Ishikawa (cell line): ENCODE measurements at regions not wholly inside any gene's neighbourhood (a gene's known extent, or its start where the extent isn't known, plus 50 kb on each side); places are given as distances from the start of the nearest gene placed in this dataset.

Experiments used
- CEBPB ChIP-seq: IDR thresholded peaks from 2 replicates; pipeline ENCODE4 v1.6.1; 2012
- CREB1 ChIP-seq: IDR thresholded peaks from 2 replicates; pipeline ENCODE4 v1.6.1; 2012; ENCODE audit warnings: low read depth
- EGR1 ChIP-seq: IDR thresholded peaks from 2 replicates; pipeline ENCODE4 v1.6.1; 2012
- EP300 ChIP-seq: IDR thresholded peaks from 2 replicates; pipeline ENCODE4 v1.6.1; 2012; ENCODE audit warnings: borderline replicate concordance
- FOXM1 ChIP-seq: IDR thresholded peaks from 2 replicates; pipeline ENCODE4 v1.6.1; 2012; ENCODE audit warnings: low read depth, borderline replicate concordance
- NFIC ChIP-seq: IDR thresholded peaks from 2 replicates; pipeline ENCODE4 v1.6.1; 2012
- RAD21 ChIP-seq: IDR thresholded peaks from 2 replicates; pipeline ENCODE4 v1.6.1; 2012; ENCODE audit warnings: low read depth
- TAF1 ChIP-seq: IDR thresholded peaks from 2 replicates; pipeline ENCODE4 v1.6.1; 2012; ENCODE audit warnings: low read depth, mild to moderate bottlenecking
- TCF12 ChIP-seq: IDR thresholded peaks from 2 replicates; pipeline ENCODE4 v1.6.1; 2012; ENCODE audit warnings: low read depth
- TEAD4 ChIP-seq: IDR thresholded peaks from 2 replicates; pipeline ENCODE4 v1.6.1; 2012
- YY1 ChIP-seq: IDR thresholded peaks from 2 replicates; pipeline ENCODE4 v1.6.1; 2012; ENCODE audit warnings: low read depth
- ZBTB7A ChIP-seq: IDR thresholded peaks from 2 replicates; pipeline ENCODE4 v1.6.1; 2012; ENCODE audit warnings: low read depth
- TF ChIP-seq, protein P1 (sequence below): IDR thresholded peaks from 2 replicates; pipeline ENCODE4 v1.6.1; 2012; ENCODE audit warnings: low read depth, mild to moderate bottlenecking
- TF ChIP-seq, protein P2 (sequence below): IDR thresholded peaks from 2 replicates; pipeline ENCODE4 v1.6.1; 2012
- TF ChIP-seq, protein P3 (sequence below): IDR thresholded peaks from 2 replicates; pipeline ENCODE4 v1.6.1; 2012

DNA sequence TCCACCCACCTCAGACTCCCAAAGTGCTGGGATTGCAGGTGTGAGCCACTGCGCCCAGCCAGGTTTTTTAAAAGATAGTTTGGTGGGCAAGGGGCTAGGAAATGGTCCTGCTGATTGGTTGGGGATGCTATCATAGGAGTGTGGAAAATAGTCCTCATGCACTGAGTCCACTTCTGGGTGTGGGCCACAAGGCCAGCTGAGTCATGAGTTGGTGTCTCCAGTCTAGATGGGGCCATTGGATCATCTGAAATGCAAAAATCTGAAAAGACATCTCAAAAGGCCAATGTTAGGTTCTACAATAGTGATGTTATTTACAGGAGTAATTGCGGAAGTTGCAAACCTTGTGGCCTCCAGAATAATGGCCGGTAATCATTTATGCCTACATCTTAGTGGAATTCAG, 221.1 kb downstream of the ZNF674 start:
- TF ChIP-seq, protein P1, sequence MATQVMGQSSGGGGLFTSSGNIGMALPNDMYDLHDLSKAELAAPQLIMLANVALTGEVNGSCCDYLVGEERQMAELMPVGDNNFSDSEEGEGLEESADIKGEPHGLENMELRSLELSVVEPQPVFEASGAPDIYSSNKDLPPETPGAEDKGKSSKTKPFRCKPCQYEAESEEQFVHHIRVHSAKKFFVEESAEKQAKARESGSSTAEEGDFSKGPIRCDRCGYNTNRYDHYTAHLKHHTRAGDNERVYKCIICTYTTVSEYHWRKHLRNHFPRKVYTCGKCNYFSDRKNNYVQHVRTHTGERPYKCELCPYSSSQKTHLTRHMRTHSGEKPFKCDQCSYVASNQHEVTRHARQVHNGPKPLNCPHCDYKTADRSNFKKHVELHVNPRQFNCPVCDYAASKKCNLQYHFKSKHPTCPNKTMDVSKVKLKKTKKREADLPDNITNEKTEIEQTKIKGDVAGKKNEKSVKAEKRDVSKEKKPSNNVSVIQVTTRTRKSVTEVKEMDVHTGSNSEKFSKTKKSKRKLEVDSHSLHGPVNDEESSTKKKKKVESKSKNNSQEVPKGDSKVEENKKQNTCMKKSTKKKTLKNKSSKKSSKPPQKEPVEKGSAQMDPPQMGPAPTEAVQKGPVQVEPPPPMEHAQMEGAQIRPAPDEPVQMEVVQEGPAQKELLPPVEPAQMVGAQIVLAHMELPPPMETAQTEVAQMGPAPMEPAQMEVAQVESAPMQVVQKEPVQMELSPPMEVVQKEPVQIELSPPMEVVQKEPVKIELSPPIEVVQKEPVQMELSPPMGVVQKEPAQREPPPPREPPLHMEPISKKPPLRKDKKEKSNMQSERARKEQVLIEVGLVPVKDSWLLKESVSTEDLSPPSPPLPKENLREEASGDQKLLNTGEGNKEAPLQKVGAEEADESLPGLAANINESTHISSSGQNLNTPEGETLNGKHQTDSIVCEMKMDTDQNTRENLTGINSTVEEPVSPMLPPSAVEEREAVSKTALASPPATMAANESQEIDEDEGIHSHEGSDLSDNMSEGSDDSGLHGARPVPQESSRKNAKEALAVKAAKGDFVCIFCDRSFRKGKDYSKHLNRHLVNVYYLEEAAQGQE = no peak
- TF ChIP-seq TEAD4 (no peak), ZBTB7A (no peak), CREB1 (no peak), CEBPB (no peak), FOXM1 (no peak), TCF12 (no peak)

DNA sequence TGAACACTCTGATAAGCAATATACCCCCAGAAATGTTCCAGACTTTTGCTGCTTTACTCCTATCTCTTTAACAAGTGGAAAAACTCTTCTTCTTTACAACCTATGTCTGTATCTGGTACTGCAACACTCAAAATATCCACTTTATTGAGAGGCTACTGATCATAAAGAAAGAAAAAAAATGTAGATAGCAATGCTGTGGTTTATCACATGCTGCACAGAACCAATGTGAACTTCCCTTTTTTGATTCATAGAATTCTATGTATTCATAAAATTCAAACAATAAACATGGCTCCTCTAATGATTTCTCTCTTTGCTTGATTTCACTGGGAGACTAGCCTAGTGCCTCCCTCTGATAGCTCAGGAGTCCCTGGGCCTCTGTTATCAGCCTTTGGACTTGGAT, 223.5 kb downstream of the ZNF674 start:
- TF ChIP-seq, protein P1 = no peak
- TF ChIP-seq, protein P2, sequence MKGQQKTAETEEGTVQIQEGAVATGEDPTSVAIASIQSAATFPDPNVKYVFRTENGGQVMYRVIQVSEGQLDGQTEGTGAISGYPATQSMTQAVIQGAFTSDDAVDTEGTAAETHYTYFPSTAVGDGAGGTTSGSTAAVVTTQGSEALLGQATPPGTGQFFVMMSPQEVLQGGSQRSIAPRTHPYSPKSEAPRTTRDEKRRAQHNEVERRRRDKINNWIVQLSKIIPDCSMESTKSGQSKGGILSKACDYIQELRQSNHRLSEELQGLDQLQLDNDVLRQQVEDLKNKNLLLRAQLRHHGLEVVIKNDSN = no peak

DNA sequence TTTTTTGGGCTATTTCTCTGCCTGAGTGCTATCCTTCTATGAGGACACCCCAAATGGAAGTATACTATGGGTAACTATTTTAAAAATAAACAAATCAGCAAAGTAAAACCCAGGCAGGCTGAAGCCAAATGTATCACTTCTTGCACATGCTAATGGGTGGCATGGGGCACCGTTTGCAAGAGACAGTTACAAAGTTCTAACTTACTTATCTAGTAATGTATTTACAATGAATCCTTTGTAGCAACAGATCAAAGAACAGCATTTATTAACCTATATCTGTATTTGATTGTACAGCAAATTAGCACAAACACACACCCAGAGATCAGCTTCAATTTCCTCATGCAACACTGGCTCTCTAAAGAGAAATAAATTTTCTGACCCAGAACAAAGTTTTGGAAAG, 225.5 kb downstream of the ZNF674 start:
- TF ChIP-seq EGR1 (no peak), TAF1 (no peak), RAD21 (no peak)

DNA sequence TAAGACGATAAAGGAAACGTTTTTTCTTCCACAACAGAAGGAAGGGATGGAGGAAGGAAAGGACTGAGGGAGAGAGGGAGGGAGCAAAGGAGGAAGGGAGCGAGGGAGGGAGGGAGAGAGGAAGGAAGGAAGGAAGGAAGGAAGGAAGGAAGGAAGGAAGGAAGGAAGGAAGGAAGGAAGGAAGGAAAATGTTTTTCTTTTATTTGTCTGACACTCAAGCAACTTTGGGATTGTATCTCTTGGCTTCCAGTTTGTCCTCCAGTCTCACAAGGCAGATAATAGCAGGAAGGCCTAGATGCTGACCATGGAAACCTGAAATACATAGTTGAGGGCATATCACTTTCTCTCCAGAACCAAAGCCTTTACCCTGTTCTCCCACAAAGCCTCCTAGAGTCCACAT, 226.7 kb downstream of the ZNF674 start:
- TF ChIP-seq FOXM1 = no peak
- no peak for TF ChIP-seq EP300
- no peak for TF ChIP-seq EGR1
- TF ChIP-seq TAF1 = no peak
- no peak for TF ChIP-seq TEAD4
- TF ChIP-seq CREB1 = no peak
- TF ChIP-seq CEBPB = no peak

DNA sequence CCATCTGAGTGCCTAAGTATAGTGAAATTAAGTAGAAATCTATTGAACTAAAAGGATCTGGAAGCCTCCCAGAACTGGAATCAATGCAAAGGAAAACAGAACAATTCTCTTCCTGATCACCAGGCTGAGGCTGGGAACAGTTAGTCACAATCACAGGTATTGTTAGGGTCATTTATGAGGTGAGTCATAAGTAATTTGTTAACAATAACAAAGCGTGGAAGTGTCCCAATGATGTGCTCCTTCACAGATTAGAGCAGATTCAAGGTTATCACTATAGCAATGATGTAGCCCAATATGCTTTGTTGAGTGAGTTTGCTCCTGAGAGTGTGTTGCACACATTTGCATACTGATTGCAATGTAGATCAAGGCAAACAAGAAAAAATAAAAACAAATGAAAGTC, 228.1 kb downstream of the ZNF674 start:
- TF ChIP-seq EP300 = peak; percentile 79
- TF ChIP-seq NFIC = peak; percentile 21; the same call in 1 of the 2 replicates
- TF ChIP-seq, protein P3, sequence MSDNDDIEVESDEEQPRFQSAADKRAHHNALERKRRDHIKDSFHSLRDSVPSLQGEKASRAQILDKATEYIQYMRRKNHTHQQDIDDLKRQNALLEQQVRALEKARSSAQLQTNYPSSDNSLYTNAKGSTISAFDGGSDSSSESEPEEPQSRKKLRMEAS = no peak
- TF ChIP-seq TEAD4 = no peak
- peak; percentile 27; the same call in 1 of the 2 replicates for TF ChIP-seq FOXM1
- no peak for TF ChIP-seq TAF1

DNA sequence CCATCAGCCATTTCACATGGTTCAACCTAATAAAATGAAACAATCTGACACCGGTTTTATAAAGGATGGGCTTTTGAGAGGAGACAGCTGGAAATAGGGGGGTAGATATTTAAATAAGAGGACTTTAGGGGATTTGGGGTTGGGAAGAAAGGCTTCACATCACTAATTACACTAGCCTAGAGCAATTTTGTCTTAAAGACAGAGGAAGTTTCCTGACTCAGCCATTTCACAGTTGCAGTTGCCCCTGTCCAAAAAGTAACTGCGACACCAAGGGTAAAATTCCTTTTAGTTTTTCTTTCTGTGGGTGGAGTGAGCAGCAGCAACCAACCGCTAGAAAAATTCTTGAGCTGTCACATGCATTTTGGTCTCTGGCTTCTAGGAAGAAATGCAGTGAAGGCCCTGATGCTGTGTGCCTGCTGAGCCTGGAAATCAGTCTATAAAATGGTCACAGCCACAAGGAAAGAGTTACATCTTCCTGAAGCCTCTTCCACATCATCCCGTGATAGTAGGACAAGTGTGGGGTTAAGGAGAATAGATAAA, 233.6 kb downstream of the ZNF674 start:
- no peak for TF ChIP-seq RAD21
- TF ChIP-seq TEAD4 = no peak
- no peak for TF ChIP-seq YY1
- TF ChIP-seq CREB1 = no peak
- TF ChIP-seq NFIC = no peak
- TF ChIP-seq TCF12 = no peak
- TF ChIP-seq, protein P3 = no peak

DNA sequence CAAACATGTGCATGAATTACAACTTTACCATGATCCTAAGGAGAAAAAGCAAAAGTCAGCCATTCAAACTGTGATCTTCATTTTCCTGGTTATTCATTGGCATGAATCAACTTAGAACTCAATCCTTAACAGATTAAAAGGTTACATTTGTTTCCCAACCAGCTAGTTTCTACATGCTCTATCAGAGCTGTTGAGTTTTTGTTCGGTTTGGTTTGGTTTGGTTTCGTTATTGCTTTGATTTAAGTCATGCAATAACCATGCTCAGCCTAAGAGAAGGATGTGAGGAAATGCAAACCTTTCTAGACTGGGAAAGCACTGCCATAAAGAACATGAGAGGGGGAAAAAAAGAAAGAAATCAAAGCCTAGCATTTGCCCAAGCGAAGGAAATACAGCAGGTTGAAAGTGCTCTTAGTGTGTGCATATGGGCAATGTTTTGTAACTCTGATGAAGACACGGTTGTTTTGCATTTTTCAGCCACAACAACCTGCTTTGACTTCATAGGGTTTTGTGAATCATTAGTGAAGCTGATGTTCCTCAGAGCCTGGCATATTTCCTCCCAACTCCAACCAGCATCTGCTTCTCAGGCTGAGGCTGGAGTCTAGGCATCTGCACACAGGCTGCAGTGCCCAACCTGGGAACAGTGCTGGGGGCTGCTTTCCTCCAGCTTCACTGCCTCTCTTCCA, 234.3 kb downstream of the ZNF674 start:
- TF ChIP-seq TEAD4 (no peak), CREB1 (no peak), TCF12 (no peak)
- TF ChIP-seq, protein P1 = no peak
